ENCODE measurements at regions not wholly inside any gene's neighbourhood (a gene's known extent, or its start where the extent isn't known, plus 50 kb on each side); places are given as distances from the start of the nearest gene placed in this dataset.
"Not testable (repeated sequence)": the region's sequence is repeated elsewhere in the genome, so short reads cannot be mapped to it uniquely, and the experiment has no call there.

GRCh38 chr1:106378261-106378660 lies 678.2 kb upstream of the PRMT6 start:
- DNase-seq (ENCODE audit: unreplicated experiment) = no peak
- BruUV-seq (replicated peaks) = no TSS peak
- H3K4me3 Mint-ChIP-seq (ENCODE audit: unreplicated experiment) = no peak overlapping the region
- H3K27me3 Mint-ChIP-seq (ENCODE audit: insufficient read depth, unreplicated experiment) = no peaks in the 10 kb centered on the region
- POLR2A ChIA-PET = no interaction called here
- H3K36me3 Mint-ChIP-seq (ENCODE audit: insufficient read depth, unreplicated experiment) = no peaks in the 10 kb centered on the region
- CTCF ChIA-PET = no interaction called here
- H3K9me3 Mint-ChIP-seq (ENCODE audit: unreplicated experiment) = peaks cover 6% of the 10 kb centered on the region
- H3K27ac Mint-ChIP-seq (ENCODE audit: low read depth, unreplicated experiment) = no peak overlapping the region
- intact Hi-C loops (cut with micrococcal nuclease) = no loop called here
- H3K4me1 Mint-ChIP-seq (ENCODE audit: insufficient read depth, unreplicated experiment) = no peaks in the 10 kb centered on the region
- TF ChIP-seq CTCF (IDR thresholded peaks at IDR 0.05; ENCODE audit: unreplicated experiment) = no peak

- H3K4me3 Mint-ChIP-seq (ENCODE audit: unreplicated experiment) = no peak overlapping the region
- ChIA-PET POLR2A (no interaction called here), CTCF (no interaction called here)
- BruUV-seq (replicated peaks) = no TSS peak
- no peak for DNase-seq (ENCODE audit: unreplicated experiment)
- no peaks in the 10 kb centered on the region for H3K9me3 Mint-ChIP-seq (ENCODE audit: unreplicated experiment)
- no peak for TF ChIP-seq CTCF (IDR thresholded peaks at IDR 0.05; ENCODE audit: unreplicated experiment)
- H3K4me1 Mint-ChIP-seq (ENCODE audit: insufficient read depth, unreplicated experiment) = no peaks in the 10 kb centered on the region
- H3K27me3 Mint-ChIP-seq (ENCODE audit: insufficient read depth, unreplicated experiment) = no peaks in the 10 kb centered on the region
- intact Hi-C loops (cut with micrococcal nuclease) = no loop called here
- no peaks in the 10 kb centered on the region for H3K36me3 Mint-ChIP-seq (ENCODE audit: insufficient read depth, unreplicated experiment)
- no peak overlapping the region for H3K27ac Mint-ChIP-seq (ENCODE audit: low read depth, unreplicated experiment)
These were observed 675.7 kb upstream of the PRMT6 start for GRCh38 chr1:106380772-106381171.

- H3K27me3 Mint-ChIP-seq (ENCODE audit: insufficient read depth, unreplicated experiment); DNase-seq (ENCODE audit: unreplicated experiment); BruUV-seq (replicated peaks); H3K4me1 Mint-ChIP-seq (ENCODE audit: insufficient read depth, unreplicated experiment); H3K4me3 Mint-ChIP-seq (ENCODE audit: unreplicated experiment); intact Hi-C loops (cut with micrococcal nuclease); POLR2A ChIA-PET; H3K36me3 Mint-ChIP-seq (ENCODE audit: insufficient read depth, unreplicated experiment); H3K27ac Mint-ChIP-seq (ENCODE audit: low read depth, unreplicated experiment); CTCF ChIA-PET; H3K9me3 Mint-ChIP-seq (ENCODE audit: unreplicated experiment): not testable (repeated sequence)
These were observed 667.3 kb upstream of the PRMT6 start for GRCh38 chr1:106389160-106389559.

- POLR2A ChIA-PET = interaction anchor here (0.9 kb wide), 1 partner anchor 43 kb away, joined by 3 read pairs; no protein-coding TSS in a partner anchor
- intact Hi-C loops (cut with micrococcal nuclease) = no loop called here
- Mint-ChIP-seq H3K27me3 (ENCODE audit: insufficient read depth, unreplicated experiment) (no peaks in the 10 kb centered on the region), H3K36me3 (ENCODE audit: insufficient read depth, unreplicated experiment) (no peaks in the 10 kb centered on the region), H3K4me3 (ENCODE audit: unreplicated experiment) (no peak overlapping the region), H3K27ac (ENCODE audit: low read depth, unreplicated experiment) (no peak overlapping the region), H3K9me3 (ENCODE audit: unreplicated experiment) (peaks cover 8% of the 10 kb centered on the region), H3K4me1 (ENCODE audit: insufficient read depth, unreplicated experiment) (peaks cover 8% of the 10 kb centered on the region)
- BruUV-seq (replicated peaks) = no TSS peak
- TF ChIP-seq CTCF (IDR thresholded peaks at IDR 0.05; ENCODE audit: unreplicated experiment) = no peak
- no peak for DNase-seq (ENCODE audit: unreplicated experiment)
- CTCF ChIA-PET = no interaction called here
These were observed 663.4 kb upstream of the PRMT6 start for GRCh38 chr1:106393046-106393445.

- H3K4me1 Mint-ChIP-seq (ENCODE audit: insufficient read depth, unreplicated experiment) = no peaks in the 10 kb centered on the region
- POLR2A ChIA-PET = interaction anchor here (0.6 kb wide), 1 partner anchor 1104 kb away, joined by 3 read pairs; no protein-coding TSS in a partner anchor
- H3K4me3 Mint-ChIP-seq (ENCODE audit: unreplicated experiment) = no peak overlapping the region
- no peaks in the 10 kb centered on the region for H3K27me3 Mint-ChIP-seq (ENCODE audit: insufficient read depth, unreplicated experiment)
- no peak for DNase-seq (ENCODE audit: unreplicated experiment)
- H3K9me3 Mint-ChIP-seq (ENCODE audit: unreplicated experiment) = no peaks in the 10 kb centered on the region
- H3K27ac Mint-ChIP-seq (ENCODE audit: low read depth, unreplicated experiment) = no peak overlapping the region
- TF ChIP-seq CTCF (IDR thresholded peaks at IDR 0.05; ENCODE audit: unreplicated experiment) = no peak
- intact Hi-C loops (cut with micrococcal nuclease) = no loop called here
- H3K36me3 Mint-ChIP-seq (ENCODE audit: insufficient read depth, unreplicated experiment) = no peaks in the 10 kb centered on the region
- CTCF ChIA-PET = no interaction called here
- no TSS peak for BruUV-seq (replicated peaks)
These were observed 660.5 kb upstream of the PRMT6 start for GRCh38 chr1:106396020-106396419.

All from MCF 10A (cell line).